ENCODE measurements at regions not wholly inside any gene's neighbourhood (a gene's known extent, or its start where the extent isn't known, plus 50 kb on each side); places are given as distances from the start of the nearest gene placed in this dataset.

- no peak overlapping the region for H3K4me3 ChIP-seq (ENCODE audit: low read depth, low read length)
- TF ChIP-seq CTCF (IDR thresholded peaks at IDR 0.05; ENCODE audit: control insufficient read depth, extremely low read depth, insufficient read depth), result no peak
- no peak for DNase-seq (ENCODE audit: low read depth)
These were observed 125.1 kb upstream of the SLC25A36 start for GRCh38 chr3:140816372-140817195.

- no peak for DNase-seq (ENCODE audit: low read depth)
- H3K4me3 ChIP-seq (ENCODE audit: low read depth, low read length), result no peak overlapping the region
- no peak for TF ChIP-seq CTCF (IDR thresholded peaks at IDR 0.05; ENCODE audit: control insufficient read depth, extremely low read depth, insufficient read depth)
These were observed 120.1 kb upstream of the SLC25A36 start for GRCh38 chr3:140821493-140821892.

DNA sequence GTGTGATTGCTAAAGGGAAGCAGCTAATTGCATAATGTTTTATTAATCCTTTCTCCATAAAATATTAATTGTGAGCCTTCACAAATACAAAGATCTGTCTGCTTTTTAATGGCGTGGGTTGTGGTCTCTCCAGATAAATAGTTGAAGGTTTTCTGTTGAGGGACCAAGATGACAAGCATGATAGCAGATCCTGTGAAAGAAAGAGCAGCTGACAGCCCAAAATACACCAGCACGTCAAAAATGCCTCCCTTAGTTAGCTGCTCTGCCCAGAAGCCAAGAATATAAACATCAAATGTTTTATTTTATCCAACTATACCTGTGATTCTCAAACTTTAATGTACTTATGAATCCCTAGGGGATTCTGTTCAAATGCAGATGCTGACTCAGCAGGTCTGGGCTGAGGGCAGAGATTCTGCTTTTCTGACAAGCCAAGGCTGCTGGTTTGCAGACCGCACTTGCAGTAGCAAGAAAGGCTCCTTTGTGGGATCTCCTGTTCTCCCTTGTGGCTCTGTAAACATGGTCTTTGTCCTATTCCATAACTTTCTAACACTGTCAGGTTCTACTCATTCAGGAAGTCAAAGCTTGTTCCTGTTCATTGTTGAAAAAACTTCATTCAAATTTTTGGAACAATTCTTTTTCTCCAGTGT, 119.1 kb upstream of the SLC25A36 start:
- DNase-seq (ENCODE audit: low read depth), result no peak
- no peak overlapping the region for H3K4me3 ChIP-seq (ENCODE audit: low read depth, low read length)
- TF ChIP-seq CTCF (IDR thresholded peaks at IDR 0.05; ENCODE audit: control insufficient read depth, extremely low read depth, insufficient read depth), result no peak

DNA sequence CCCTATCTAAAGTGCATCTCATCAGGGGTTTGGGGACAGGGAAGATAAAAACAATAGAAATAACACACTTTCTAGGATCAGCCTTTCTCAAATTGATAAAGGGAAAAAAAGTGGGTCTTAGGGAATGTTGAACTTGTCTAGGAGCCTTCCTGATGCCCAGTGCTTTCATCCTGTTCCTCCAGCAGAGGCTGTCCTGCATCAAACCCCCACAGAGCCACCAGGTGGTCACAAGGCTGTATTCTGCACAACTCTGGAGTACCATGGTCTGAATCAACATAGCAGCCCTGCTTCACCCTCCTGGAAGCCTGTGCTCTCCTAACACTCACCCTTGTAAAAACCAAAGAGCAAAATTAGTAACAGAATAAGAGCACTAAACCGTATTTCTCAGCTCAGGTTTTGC, 118.5 kb upstream of the SLC25A36 start:
- DNase-seq (ENCODE audit: low read depth), result no peak
- H3K4me3 ChIP-seq (ENCODE audit: low read depth, low read length), result no peak overlapping the region
- no peak for TF ChIP-seq CTCF (IDR thresholded peaks at IDR 0.05; ENCODE audit: control insufficient read depth, extremely low read depth, insufficient read depth)

DNA sequence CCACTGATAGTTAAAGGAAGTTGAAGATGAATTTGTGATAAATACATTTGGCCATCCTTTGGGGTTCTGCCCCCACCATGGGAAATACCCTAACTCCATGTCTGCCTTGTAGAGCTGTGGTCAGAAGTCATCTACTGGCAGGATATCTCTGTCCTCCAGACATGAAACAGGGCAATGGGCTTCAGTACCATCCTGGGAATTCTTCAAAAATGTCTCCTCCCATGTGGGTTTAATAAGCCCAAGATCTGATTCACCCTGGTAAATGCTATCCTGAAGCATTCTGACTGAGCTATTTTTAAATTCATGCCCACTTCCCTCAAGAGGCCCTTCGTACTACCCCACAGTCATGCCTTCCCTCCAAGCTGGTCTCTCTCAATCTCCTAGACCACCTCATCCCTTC, 113.7 kb upstream of the SLC25A36 start:
- no peak for DNase-seq (ENCODE audit: low read depth)
- no peak for TF ChIP-seq CTCF (IDR thresholded peaks at IDR 0.05; ENCODE audit: control insufficient read depth, extremely low read depth, insufficient read depth)
- no peak overlapping the region for H3K4me3 ChIP-seq (ENCODE audit: low read depth, low read length)

DNA sequence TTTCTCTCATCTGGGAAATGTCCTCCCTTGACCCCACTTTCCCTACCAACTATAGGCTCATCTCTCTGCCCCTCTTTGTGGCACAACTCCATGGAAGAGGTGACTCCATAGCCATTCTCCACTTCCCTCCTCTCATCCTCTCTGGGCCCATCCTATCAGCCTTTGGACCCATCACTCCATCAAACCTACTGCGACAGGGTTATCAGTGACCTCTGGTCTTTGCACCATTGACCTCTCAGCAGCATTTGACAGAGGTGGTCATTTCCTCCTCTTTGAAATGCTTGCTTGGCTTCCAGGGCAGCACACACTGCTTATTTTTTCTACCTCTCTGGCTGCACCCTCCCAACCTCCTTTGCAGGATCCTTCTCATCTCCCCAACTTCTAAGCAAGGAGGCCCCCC, 113.1 kb upstream of the SLC25A36 start:
- no peak overlapping the region for H3K4me3 ChIP-seq (ENCODE audit: low read depth, low read length)
- no peak for TF ChIP-seq CTCF (IDR thresholded peaks at IDR 0.05; ENCODE audit: control insufficient read depth, extremely low read depth, insufficient read depth)
- no peak for DNase-seq (ENCODE audit: low read depth)

Data from LNCaP clone FGC (cell line).